ENCODE measurements at regions not wholly inside any gene's neighbourhood (a gene's known extent, or its start where the extent isn't known, plus 50 kb on each side); places are given as distances from the start of the nearest gene placed in this dataset.
"Not testable (repeated sequence)": the region's sequence is repeated elsewhere in the genome, so short reads cannot be mapped to it uniquely, and the experiment has no call there.

GRCh38 chr1:65590279-65590678, 169.8 kb downstream of the LEPR start:
- no peak for DNase-seq

DNA sequence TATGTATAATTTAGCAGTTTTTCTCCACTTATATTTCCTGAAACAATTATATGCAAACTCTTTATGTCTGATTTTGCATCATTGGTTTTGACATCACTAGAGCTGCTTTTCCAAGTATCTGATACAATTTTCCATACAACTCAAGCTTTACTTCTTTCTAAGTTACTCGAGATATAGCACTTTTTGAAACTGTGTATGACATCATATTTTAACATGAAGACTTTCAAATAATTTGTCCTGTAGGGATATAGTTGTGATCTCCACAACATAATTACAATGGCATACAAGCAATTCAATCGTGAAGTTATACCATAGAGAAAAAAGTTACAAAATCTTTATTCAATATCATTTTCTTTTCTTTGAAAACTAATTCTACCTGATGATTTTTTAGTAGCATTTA, 173.0 kb downstream of the LEPR start:
- DNase-seq: no peak

DNA sequence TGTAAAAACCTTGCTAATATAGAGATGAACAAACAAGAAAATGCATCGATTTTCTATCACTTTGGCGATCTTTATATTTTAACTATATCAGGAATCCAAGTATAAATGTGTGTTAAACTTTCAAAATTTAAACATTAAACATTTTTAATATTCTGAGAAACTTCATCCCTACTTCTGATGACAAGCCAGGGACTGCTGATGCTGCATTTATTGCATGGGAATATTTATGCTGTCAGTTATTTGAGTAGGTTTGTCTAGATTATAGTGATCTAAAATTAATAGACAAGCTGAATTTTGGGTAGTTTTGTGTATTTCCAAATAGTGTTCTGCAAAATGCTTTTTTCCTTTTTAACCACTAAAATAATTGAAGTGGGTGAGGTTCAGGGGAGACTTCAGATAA, 175.3 kb downstream of the LEPR start:
- no peak for DNase-seq

DNA sequence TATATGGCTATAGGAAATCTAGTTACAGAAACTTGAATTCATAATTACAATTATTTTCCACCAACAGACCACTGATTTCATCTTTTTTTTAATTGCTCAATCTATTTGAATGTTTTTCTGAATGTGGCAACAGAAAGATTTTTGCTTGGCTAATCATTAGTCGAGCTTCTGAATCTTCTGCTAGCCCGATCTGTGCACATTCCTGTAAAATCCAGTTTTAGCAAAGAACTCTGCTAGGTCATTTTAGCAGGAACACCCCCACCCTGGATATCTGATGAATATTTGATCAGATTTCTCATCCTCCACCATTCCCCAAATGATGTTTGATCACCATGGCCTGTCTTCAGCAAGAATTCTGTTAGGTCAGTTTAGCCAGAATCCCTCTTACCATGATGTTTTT, 176.3 kb downstream of the LEPR start:
- DNase-seq: no peak

GRCh38 chr1:65605621-65606020, 185.2 kb downstream of the LEPR start:
- DNase-seq: peak; percentile 3

- DNase-seq: no peak
These were observed 186.0 kb downstream of the LEPR start for GRCh38 chr1:65606426-65606825.

- DNase-seq: no peak
These were observed 178.8 kb upstream of the PDE4B start for GRCh38 chr1:65613884-65614283.

GRCh38 chr1:65615859-65616258, 176.8 kb upstream of the PDE4B start:
- DNase-seq: no peak

GRCh38 chr1:65621721-65622120, 171.0 kb upstream of the PDE4B start:
- not testable (repeated sequence) for DNase-seq

DNA sequence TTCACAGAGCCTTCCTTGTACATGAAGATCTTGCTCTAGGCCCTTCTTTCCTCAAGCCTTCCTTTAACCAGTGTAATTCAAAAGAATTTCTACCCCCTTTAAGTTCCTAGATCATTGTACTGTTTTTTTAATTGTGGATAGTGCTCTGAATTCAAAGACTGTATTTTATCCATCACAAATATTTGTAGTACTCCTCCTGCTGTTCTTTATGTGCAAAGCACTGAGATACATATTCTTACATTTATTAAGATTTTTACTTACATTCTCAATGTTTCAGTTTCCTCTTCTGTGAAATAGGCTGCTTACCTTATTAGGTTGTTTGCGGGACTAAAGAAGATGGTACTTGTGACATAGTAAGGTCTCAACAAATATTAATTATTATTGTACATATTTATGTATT, 168.8 kb upstream of the PDE4B start:
- DNase-seq: no peak

- no peak for DNase-seq
These were observed 167.2 kb upstream of the PDE4B start for GRCh38 chr1:65625528-65625927.

DNA sequence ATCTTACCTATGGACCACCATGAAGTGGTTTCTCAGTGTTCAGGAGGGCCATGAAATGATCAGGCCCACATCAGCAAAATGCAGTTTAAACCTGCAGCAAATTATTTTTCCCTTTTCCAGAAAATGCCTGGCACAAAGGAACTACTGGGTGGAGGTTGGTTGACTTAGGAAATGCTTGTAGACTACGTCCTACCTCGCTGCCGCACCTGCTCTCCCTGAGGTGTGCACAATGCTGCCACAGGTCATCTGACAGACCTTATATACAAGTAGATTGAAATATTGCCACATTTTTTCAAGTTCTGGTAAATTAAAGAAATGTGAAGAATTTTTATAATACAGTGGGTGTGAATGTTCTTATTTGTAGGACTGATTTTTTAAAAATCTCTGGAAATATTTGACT, 166.7 kb upstream of the PDE4B start:
- no peak for DNase-seq

DNA sequence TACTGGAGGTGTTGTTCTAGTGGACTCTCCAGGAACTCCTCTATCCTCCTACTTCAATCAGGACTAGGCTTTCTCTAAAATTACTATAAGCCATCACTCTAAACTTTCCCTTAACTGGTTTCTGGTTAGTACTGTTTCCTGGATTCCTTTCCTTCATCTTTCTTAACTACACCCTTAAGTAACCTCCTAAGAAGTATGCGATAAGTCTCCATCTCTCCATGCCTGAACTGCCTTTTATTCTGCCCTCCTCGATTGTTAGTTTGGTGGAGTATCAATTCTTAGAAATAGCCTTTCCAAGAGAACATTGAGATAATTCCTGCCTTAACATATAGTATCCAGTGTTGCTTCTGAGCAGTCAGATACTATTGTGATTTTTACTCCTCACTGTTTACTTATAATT, 162.9 kb upstream of the PDE4B start:
- DNase-seq: no peak

- no peak for DNase-seq
These were observed 161.8 kb upstream of the PDE4B start for GRCh38 chr1:65630855-65631254.

DNA sequence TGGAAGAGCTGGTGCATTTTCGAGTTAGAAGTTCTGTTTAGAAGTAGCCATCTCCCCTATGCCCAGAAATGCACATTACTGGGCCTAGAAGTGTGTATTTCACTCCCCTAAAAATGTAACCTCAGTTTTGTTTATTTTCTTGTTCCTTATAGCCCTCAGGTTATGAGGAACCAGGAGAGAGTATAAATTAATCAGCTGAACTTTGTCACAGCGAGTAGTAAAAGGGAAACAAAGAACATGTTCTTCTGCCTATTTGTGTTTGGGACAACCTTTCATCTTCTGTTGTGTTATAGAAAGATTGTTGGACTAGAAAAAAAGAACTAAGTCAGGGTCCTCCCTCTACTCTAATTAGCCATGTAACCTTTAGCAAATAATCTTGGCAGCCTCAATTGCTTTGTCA, 160.5 kb upstream of the PDE4B start:
- no peak for DNase-seq

DNA sequence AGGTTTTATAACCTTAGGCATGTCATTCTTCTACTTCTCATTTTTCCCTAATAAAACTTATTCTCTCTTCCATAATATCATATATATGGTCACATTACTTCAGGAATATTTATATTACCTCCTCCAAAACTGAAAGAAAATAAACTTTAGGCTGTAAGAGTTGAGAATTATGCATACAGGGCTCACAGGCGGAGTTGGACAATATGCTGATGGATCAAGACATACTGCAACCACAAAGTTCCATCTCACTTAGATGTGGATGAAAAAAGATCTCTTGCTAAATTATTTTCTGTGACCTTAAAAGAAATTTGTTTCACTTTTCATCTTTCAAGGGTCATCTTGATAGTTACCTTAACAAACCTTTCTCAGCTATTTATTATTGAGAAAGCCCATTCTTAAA, 152.6 kb upstream of the PDE4B start:
- no peak for DNase-seq

DNA sequence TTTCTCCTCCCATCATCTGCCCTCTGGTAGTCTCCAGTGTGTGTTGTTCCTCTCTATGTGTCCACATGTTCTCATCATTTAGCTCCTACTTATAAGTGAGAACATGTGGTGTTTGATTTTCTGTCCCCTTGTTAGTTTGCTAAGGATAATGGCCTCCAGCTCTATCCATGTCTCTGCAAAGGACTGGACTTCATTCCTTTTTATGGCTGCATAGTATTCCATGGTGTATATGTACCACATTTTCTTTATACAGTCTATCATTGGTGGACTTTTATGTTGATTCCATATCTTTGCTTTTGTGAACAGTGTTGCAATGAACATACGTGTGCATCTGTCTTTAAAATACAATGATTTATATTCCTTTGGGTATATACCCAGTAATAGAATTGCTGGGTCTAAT, 143.5 kb upstream of the PDE4B start:
- DNase-seq: not testable (repeated sequence)

- DNase-seq: no peak
These were observed 142.0 kb upstream of the PDE4B start for GRCh38 chr1:65650682-65651081.

GRCh38 chr1:65654526-65654925, 138.2 kb upstream of the PDE4B start:
- DNase-seq: not testable (repeated sequence)

DNA sequence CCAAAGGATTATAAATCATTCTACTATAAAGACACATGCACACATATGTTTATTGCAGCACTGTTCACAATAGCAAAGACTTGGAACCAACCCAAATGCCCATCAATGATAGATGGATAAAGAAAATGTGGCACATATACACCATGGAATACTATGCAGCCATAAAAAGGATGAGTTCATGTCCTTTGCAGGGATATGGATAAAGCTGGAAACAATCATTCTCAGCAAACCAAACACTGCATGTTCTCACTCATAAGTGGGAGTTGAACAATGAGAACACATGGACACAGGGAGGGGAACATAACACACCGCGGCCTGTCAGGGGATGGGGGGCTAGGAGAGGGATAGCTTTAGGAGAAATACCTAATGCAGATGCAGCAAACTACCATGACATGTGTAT, 135.1 kb upstream of the PDE4B start:
- DNase-seq: not testable (repeated sequence)

GRCh38 chr1:65658122-65658521, 134.6 kb upstream of the PDE4B start:
- DNase-seq: no peak

- no peak for DNase-seq
These were observed 124.3 kb upstream of the PDE4B start for GRCh38 chr1:65668368-65668767.

DNA sequence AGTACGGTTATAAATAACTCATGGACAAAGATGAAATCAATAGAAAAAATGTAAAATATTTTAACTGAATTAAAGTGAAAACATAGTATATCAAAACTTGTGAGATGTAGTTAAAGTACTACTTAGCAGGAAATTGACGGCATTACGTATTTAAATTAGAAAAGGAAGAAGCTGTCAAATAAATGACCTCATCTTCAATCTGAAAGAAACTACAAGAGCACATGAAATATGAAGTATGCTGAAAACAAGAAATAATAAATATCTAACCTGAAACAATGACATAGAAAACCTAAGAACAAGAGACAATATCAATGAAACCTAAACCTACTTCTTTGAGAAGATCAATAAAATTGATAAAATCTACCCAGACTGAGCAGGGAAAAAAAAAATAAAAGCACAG, 122.2 kb upstream of the PDE4B start:
- DNase-seq: no peak

DNA sequence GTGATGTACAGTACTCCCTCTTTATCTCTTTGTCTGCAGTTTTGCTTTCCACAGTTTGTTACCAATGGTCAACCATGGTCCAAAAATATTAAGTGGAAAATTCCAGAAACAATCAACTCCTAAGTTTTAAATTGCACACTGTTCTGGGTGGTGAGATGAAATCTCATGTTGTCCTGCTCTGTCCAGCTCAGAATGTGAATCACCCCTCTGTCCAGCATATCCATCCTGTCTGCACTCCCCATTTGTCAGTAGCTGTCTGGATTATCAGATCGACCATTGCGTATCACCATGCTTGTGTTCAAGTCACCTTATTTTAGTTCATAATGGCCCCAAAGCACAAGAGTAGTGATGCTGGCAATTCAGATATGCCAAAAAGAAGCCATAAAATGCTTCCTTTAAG, 118.2 kb upstream of the PDE4B start:
- DNase-seq: no peak

DNA sequence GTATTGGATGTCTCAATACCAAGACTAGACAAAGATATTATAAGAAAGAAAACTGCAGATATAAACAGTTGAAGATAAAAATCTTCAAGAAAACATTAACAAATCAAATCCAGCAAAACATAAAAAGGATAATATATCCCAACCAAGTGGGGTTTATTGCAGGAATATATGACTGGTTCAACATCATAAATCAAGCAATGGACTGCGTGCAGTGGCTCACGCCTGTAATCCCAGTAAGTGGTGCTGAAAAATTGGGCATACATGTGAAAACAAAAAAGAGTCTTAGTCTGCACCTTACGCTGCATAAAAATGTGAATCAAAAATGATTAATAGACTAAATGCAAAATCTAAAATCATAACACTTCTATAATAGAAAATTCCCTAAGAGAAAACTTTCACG, 112.9 kb upstream of the PDE4B start:
- DNase-seq: no peak

DNA sequence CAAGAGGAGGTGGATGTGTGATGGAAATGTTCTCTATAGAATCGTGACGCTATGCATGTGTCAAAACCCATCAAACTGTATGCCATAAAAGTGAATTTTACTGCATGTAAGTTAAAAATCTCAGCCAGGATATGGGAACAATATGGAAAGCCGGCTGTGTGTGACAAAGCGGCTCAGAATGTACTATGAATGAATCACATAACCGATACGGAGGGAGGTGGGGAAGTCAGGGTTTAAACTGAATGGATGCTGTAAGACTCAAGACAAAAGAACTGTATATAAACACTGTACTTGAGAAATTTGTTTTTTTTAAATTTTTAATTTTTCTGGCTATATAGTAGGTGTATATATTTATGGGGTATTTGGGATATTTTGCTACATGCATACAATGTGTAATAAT, 111.6 kb upstream of the PDE4B start:
- no peak for DNase-seq

Measured in hindlimb muscle (tissue), 1 donor.